ENCODE measurements at regions not wholly inside any gene's neighbourhood (a gene's known extent, or its start where the extent isn't known, plus 50 kb on each side); places are given as distances from the start of the nearest gene placed in this dataset.
A peak's percentile ranks its signal among the peaks of the same experiment; 100 is the strongest.
"Not testable (repeated sequence)": the region's sequence is repeated elsewhere in the genome, so short reads cannot be mapped to it uniquely, and the experiment has no call there.

DNA sequence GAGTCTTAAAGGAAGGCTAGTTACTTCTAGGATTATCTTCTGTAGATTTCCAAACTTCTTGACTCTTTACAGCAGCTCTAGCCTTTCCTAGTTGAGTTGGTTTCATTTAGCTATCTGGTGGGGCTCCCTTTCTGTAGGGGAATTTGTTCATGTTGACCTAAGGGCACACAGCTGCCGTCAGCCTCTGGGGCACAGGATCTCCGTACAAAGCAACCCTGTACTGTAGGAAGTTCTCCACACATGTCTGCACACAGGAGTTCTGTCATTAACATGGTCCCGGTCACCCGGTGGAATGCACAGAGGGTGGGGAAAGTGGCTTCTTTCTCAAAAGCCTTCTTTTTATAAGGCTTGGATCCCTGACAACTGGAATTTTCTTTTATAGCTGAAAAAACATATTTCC is 88.7 kb upstream of the TNIK start:
- DNase-seq (ENCODE audit: low read depth in 2 of 2) = no peak

DNA sequence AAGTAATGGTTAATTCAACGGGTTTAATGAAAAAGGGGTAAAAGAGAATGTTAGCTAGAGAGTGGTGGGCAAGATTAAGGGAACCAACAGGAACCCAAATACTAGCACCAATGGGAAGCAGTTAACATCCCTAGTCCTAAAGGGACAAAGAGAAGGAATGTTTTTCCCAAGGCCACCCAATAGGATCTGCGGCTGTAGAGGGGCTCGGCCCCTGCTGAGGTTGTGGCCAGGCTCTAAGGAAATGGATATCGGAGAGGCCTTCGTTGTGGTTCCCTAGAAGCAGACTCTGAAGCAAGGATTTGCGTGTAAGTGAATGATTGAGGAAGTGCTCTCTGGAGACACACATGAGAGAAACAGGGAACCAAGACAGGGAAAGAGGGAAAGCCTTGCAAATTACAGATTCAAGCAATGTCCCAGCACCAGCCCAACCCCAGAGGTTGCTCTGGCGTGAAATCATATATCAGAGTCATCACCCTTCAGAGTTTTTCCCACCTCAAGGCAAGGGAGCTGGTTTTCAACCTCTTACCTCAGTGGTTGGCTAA is 83.6 kb upstream of the TNIK start:
- no peak for DNase-seq (ENCODE audit: low read depth in 2 of 2)

DNA sequence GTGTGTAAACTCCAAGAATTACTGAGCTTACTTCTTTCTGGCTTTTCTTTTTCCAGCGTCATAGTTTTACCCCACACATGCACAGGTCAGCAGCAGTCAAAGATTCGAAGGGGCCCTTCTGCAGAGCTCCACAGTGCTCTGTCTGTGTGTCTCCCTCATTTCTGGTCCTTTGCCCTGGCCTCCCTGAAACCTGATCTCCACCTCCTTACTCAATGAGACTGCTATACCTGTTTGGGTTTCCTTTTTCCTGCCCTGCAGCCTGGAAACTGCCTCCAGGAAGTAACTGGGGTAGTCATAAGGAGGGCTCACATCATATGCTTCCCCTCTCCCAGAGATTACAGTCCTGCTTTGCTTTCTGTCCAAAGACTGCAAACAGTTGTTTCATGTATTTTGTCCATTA is 82.8 kb upstream of the TNIK start:
- no peak for DNase-seq (ENCODE audit: low read depth in 2 of 2)

DNA sequence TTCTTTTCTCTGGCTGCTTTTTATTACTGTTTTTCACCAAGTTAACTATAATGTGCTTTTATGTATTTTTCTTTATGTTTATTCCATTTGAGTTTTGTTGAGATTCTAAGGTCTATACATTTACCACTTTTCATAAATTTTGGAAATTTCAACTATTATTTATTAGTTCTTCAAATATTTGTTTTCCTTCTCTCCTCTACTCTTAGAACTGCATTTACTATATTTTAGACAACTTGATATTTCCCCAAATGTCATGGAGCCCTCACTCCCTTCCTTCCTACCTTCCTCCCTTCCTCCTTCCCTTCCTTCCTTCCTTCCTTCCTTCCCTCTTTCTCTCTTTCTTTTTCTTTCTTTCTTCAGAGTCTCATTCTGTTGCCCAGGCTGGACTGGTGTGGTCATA is 81.4 kb upstream of the TNIK start:
- DNase-seq (ENCODE audit: low read depth in 2 of 2) = no peak

DNA sequence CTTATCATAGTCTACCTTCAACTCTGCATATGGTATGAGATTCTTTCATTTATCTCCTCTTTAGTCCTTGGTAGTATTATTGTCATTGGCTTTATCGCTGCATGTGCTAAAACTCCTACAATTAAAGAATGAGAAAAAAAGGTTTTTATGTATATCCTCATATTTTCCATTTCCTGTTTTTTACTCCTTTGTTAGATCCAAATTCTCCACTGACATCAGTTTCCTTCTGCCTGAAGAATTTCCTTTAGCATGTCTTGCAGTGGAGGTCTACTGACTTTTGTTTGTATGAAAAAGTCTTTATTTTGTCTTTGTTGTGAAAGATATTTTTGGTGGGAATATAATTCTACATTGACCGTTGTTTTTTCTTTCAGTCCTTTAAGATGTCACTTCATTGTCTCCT is 81.0 kb upstream of the TNIK start:
- no peak for DNase-seq (ENCODE audit: low read depth in 2 of 2)

DNA sequence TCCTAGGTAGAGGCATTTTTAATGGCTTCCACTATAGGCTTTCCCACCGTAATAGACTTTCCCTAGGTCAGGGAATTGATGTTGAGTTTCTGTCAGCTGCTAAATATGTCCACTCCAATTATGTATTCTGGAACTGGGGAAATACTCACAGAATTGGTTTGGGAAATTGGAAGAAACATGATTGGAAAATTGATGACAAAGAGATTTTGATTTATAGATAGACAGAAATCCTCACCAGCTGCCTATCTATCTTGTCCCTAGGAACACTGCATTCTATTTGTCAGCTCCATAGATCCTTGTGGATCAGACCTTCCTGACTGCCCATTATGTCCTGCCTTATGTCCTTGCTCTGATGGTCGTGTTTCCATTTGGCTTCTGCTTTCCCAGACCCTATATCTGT is 75.6 kb upstream of the TNIK start:
- no peak for DNase-seq (ENCODE audit: low read depth in 2 of 2)

DNA sequence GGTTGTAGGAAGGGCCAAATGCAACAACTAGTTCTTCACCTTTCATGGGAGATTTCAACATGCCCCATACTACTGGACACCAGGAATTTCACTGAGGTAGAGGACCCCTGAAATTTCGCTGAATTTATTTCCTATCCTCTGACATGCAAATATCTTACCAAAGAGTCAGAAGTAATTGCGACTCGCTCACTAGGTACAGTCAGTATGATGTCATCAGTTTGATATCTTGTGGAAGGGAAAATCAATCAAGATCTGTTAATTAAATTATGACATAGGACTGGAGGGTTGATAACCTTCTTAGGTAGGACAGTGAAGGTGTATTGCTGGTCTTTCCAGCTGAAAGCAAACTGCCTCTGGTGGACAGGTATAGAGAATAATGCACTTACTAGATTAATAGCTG is 74.9 kb upstream of the TNIK start:
- no peak for DNase-seq (ENCODE audit: low read depth in 2 of 2)

DNA sequence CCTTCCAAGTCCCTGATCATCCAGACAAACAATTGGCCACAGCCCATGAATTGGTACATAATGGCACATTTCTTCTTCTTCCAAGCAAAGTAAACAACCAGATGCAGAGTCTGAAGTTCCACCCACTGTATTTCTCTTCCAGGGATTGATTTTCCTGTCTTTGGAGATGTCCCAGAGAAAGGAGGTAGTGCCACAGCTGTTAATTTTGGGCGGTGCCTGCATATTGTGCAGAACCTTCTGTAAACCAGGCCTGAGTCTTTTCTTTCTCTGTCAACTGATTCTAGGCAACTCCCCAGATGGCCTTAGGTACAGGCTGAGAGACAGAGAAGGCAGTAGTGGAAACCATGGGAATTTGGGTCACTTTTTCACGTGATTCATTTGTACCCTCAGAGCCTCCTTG is 73.5 kb upstream of the TNIK start:
- no peak for DNase-seq (ENCODE audit: low read depth in 2 of 2)

DNA sequence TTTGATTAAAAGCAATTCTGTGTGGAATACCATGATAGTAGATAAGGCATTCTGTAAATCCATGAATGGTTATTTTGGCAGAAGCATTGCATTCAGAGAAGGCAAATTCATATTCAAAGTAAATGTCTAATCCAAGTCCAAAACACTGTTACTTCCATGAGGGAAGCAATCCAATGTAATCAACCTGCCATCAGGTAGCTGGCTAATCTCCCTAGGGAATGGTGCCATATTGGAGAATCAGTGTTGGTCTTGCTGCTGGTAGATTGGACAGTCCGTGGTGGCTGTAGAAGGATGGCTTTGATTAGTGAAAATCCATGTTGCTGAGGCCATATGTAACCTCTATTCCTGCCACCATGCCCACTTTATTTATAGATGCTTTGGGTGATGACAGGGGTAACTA is 72.1 kb upstream of the TNIK start:
- no peak for DNase-seq (ENCODE audit: low read depth in 2 of 2)

DNA sequence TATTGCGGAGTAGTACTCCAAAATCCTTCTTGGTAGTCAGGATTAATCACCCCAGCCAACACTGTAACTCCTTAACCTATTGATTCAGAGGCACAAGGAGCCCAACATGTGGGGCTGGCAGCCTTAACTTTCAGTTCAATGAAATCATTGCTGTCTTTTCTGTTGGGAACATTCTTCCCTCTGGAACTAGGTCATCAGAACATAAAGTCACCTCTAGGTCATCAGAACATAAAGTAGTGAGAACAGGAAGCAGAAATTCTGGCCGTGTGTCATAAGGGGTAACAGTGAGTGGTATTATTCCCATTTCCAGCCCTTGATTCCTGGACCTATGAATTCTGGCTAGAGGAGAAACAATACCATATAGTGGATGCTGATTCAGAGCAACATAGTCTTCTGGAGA is 71.5 kb upstream of the TNIK start:
- DNase-seq (ENCODE audit: low read depth in 2 of 2) = no peak

DNA sequence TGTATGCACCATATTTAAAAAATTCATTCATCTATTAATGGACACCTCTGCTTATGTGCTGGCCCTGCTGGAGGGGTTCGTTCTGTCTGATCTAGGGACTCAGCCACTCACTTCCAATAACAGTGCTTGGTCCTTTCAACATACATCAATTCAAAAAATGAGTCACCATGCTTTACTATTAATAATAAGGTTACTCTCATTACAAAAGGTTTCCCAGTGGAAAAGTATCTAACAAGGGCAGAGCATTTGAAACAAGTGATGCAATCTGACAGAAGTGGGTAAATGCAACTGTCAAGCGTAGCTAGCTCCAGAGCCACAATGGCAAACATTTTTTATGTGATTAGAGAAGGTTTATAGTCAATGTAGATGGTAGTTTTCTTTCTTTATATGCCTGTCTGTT is 67.9 kb upstream of the TNIK start:
- peak in 1 of 2 experiments; percentile 27 for DNase-seq (ENCODE audit: low read depth in 2 of 2)

DNA sequence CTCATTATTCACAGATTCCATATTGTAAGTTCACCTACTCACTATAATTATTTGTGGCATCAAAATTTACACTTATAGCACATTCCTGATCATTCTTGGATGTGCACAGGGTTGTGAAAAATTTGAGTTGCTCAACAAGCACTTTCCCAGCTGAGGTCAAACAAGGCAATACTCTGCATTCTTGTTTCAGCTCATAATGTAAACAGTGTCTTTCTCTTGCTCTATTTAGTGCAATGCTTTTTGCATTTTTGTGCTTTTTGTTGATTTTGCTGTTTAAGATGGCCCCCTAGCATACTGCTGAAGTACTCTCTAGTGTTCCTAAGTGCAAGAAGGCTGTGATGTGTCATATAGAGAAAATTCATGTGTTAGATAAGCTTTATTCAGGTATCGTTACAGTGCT is 66.7 kb upstream of the TNIK start:
- peak; percentile 86 for DNase-seq (ENCODE audit: low read depth in 2 of 2)

DNA sequence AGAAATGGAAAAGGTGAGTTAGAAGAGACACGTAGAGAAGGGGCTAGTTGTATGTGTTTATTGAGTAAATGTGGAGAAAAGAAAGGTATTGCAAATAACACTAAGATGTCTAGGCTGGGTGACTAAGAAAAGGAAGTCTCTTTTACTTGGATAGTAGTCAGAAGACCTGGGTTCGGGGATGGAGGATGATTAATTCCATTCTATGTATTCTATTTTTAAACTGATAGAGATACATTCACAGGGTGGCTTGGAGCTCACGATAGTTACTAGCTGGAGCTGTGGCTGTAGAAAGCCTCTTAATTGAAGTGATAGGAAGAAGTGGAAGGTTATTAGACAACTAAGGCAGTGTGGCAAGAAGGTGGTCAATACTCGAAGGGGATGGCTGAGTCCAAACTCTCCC is 65.9 kb upstream of the TNIK start:
- peak; percentile 25 to 31 for DNase-seq (ENCODE audit: low read depth in 2 of 2)

DNA sequence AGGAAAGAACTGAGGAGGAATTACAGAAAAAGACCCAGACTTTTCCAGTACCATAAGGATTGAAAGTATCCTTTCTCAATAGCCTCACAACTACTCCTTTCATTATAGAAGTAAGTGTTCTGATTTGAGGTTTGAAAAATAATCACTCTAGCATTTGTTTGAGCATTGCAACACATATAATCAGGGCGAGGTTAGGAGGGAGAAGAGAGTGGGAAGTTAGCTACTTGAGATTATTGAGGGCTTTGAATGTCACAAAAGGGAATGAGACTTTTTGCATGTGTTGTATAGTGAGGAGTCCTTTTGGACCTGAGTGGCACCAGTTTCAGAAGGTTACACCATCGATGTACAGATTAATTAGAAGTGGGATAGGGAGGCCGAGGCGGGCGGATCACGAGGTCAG is 65.2 kb upstream of the TNIK start:
- no peak for DNase-seq (ENCODE audit: low read depth in 2 of 2)

DNA sequence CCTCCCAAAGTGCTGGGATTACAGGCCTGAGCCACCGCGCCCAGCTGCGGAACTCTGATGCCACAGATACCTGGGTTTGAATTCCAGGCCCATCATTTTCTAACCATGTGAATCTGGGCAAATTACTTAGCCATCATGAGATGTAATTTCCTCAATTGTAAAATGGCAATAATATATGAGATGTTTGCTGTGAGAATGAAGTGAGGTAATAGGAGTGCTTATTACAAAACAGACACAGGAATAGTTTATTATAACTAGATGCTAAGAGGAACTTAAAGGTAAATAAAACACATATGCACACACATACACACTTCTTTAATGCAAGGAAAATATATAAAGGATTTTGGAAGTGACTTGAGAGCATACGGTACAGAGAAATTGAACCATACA is 64.7 kb upstream of the TNIK start:
- no peak for DNase-seq (ENCODE audit: low read depth in 2 of 2)

DNA sequence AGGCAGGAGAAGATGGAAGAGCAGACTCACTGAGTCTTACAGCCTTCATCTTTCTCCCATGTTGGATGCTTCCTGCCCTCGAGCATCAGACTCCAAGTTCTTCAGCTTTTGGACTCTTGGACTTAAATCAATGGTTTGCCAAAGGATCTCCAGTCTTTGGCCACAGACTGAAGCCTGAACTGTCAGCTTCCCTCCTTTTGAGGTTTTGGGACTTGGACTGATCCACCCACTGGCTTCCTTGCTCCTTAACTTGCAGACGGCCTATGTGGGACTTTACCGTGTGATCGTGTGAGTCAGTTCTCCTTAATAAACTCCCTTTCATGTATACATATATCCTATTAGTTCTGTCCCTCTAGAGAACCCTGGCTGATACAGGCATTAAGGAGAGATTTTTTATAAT is 62.4 kb upstream of the TNIK start:
- DNase-seq (ENCODE audit: low read depth in 2 of 2) = no peak

DNA sequence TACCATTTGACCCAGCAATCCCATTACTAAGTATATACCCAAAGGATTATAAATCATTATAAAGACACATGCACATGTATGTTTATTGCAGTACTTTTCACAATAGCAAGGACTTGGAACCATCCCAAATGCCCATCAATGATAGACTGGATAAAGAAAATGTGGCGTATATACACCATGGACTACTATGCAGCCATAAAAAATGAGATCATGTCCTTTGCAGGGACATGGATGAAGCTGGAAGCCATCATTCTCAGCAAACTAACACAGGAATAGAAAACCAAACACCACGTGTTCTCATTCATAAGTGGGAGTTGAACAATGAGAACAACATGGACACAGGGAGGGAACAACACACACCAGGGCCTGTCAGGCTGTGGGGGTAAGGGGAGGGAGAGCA is 59.2 kb upstream of the TNIK start:
- not testable (repeated sequence) for DNase-seq (ENCODE audit: low read depth in 2 of 2)

DNA sequence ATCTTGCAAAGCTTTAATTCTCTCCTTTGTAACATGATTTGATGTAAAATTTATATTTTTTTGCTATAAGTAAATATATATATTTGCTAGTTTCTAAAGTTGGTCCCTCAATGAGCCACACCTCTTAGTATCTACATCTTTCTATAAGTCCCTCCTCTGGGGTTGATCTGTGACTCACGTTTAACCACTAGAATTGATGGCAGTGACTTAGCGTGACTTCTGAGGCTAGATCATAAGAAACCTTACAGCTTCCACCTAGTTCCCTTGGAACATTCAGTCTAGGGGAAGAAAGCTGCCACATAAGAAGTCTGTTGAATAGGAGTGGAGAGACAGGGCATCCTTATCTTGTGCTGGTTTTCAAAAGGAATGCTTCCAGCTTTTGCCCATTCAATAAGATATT is 56.6 kb upstream of the TNIK start:
- no peak for DNase-seq (ENCODE audit: low read depth in 2 of 2)

DNA sequence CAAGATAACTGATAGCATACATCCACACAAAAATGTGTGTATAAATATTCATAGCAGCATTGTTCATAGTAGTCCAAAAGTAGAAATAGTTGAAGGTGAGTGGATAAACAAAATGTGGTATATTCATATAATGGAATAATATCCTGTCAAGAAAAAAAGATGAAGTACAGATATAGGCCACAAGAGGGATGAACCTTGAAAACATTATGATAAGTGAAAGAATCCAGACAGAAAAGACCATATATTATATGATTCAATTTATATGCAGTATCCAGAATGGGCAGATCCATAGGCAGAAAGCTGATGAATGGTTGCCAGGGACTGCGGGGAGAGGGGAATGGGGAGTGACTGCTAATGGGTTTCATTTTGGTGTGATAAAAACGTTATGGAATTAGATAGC is 54.3 kb upstream of the TNIK start:
- DNase-seq (ENCODE audit: low read depth in 2 of 2) = no peak

DNA sequence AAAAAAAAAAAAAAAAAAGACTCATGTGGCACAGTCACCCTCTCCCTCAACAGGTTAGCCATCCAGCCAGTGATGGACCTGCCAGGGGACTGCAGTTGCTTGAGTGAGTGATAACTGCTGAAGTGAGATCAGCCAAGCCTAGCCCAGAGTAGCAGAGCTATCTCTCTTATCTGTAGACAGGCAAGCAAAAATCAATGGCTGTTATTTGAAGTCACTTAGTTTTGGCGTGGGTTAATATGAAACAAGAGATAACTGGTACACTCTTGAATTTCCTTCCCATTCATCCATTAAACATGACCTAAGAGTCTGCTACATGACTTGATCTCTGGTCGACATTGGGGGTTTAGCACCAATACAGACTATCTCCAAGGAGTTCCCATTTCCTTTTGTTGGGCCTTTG is 51.2 kb upstream of the TNIK start:
- DNase-seq (ENCODE audit: low read depth in 2 of 2) = no peak
